Thyroid gland (tissue), 4 donors: ENCODE measurements at regions not wholly inside any gene's neighbourhood (a gene's known extent, or its start where the extent isn't known, plus 50 kb on each side); places are given as distances from the start of the nearest gene placed in this dataset.

Source experiments
- DNase-seq, 2 donors: peaks; one replicate each; pipeline ENCODE4 v3.0.0-alpha.2; 2019
- H3K27ac ChIP-seq, 3 donors: fragments of 200-600 bp; sonication (generic); 1 replicate in 2 of 3; 2 replicates in 1 of 3; pipeline ENCODE4 v1.5.1; 2016 to 2019; ENCODE audit warnings: mild to moderate bottlenecking in 1 of 3, moderate library complexity in 1 of 3
- H3K27me3 ChIP-seq: fragments of 200-600 bp; sonication (generic); one replicate; pipeline ENCODE4 v1.5.1; 2019
- H3K36me3 ChIP-seq, 2 donors: fragments of 200-600 bp; sonication (generic); one replicate each; pipeline ENCODE4 v1.5.1; 2016 to 2019
- H3K4me1 ChIP-seq, 2 donors: fragments of 200-600 bp; sonication (generic); one replicate each; pipeline ENCODE4 v1.5.1; 2017 to 2019
- H3K4me3 ChIP-seq, 3 donors: fragments of 200-600 bp; sonication (generic); replicated peaks in 1 of 3; 1 replicate in 2 of 3; 2 replicates in 1 of 3; pipeline ENCODE4 v1.5.1; 2016; ENCODE audit warnings: mild to moderate bottlenecking in 1 of 3
- H3K9me3 ChIP-seq: fragments of 200-600 bp; sonication (generic); one replicate; pipeline ENCODE4 v1.5.1; 2017
- CTCF ChIP-seq, 6 experiments: fragments of 200-600 bp in 3 of 6; fragments of 450-650 bp in 3 of 6; sonication (generic) in 3 of 6; IDR thresholded peaks; one replicate each; pipeline ENCODE4 v1.5.1; 2016 to 2019; ENCODE audit warnings: antibody characterized with exemption in 6 of 6, mild to moderate bottlenecking in 2 of 6, inconsistent platforms in 1 of 6, moderate library complexity in 1 of 6
- POLR2A ChIP-seq, 2 donors: fragments of 450-650 bp; IDR thresholded peaks; one replicate each; pipeline ENCODE4 v1.6.1; 2017; ENCODE audit warnings: antibody characterized with exemption in 2 of 2, mild to moderate bottlenecking in 2 of 2, moderate library complexity in 1 of 2
- WGBS, 2 donors: methylation state at CpG; one replicate each; pipeline ENCODE4 v1.1.5; 2017; 5-methylcytosine and 5-hydroxymethylcytosine counted together
- intact Hi-C: fragments of 100-400 bp; cut with DNase I; formaldehyde crosslinking; loops from one replicate; pipeline ENCODE4 v1.15.1; 2023

- TF ChIP-seq CTCF (IDR thresholded peaks at IDR 0.05) (no peak), POLR2A (IDR thresholded peaks at IDR 0.05) (no peak)
- intact Hi-C loops: loop anchor here (10.0 kb wide), 1 partner anchor 58 kb away; no protein-coding TSS in a partner anchor
- Histone ChIP-seq H3K36me3 (no peaks in the 10 kb centered on the region), H3K27me3 (no peaks in the 10 kb centered on the region), H3K4me1 (peaks cover 38 to 58% of the 10 kb centered on the region in 2 donors), H3K9me3 (no peaks in the 10 kb centered on the region), H3K27ac (peak overlapping the region; percentile 82 to 96 (median 94)), H3K4me3 (no peak overlapping the region)
- 39 to 44% methylated on average over 2 of the region's 2 CpGs for WGBS, 2 donors
- peak; percentile 90 to 91 for DNase-seq
These were observed 508.9 kb downstream of the CDH26 start for GRCh38 chr20:60467078-60467477.

GRCh38 chr20:60467771-60468170 is 509.5 kb downstream of the CDH26 start:
- TF ChIP-seq CTCF (IDR thresholded peaks at IDR 0.05) (no peak), POLR2A (IDR thresholded peaks at IDR 0.05) (peak in 1 of 2 donors; percentile 27)
- peak overlapping the region; percentile 82 to 96 (median 94) for H3K27ac ChIP-seq
- no peaks in the 10 kb centered on the region for H3K9me3 ChIP-seq
- H3K27me3 ChIP-seq: no peaks in the 10 kb centered on the region
- intact Hi-C loops: loop anchor here (10.0 kb wide), 1 partner anchor 57 kb away; no protein-coding TSS in a partner anchor
- peaks cover 38 to 58% of the 10 kb centered on the region in 2 donors for H3K4me1 ChIP-seq
- no peak overlapping the region for H3K4me3 ChIP-seq
- DNase-seq: peak; percentile 77 to 82
- H3K36me3 ChIP-seq: no peaks in the 10 kb centered on the region
- 32 to 53% methylated on average over 4 of the region's 4 CpGs for WGBS, 2 donors

GRCh38 chr20:60469829-60470228 is 511.6 kb downstream of the CDH26 start:
- intact Hi-C loops: loop anchor here (10.0 kb wide), 1 partner anchor 55 kb away; no protein-coding TSS in a partner anchor
- no peak for DNase-seq
- TF ChIP-seq CTCF (IDR thresholded peaks at IDR 0.05) (no peak), POLR2A (IDR thresholded peaks at IDR 0.05) (no peak)
- Histone ChIP-seq H3K27me3 (no peaks in the 10 kb centered on the region), H3K4me1 (peaks cover 33 to 41% of the 10 kb centered on the region in 2 donors), H3K36me3 (no peaks in the 10 kb centered on the region), H3K4me3 (no peak overlapping the region), H3K27ac (no peak overlapping the region), H3K9me3 (no peaks in the 10 kb centered on the region)
- 72 to 82% methylated on average over 5 of the region's 5 CpGs for WGBS, 2 donors

- peaks cover 27 to 36% of the 10 kb centered on the region in 2 donors for H3K4me1 ChIP-seq
- no peak overlapping the region for H3K27ac ChIP-seq
- H3K36me3 ChIP-seq: no peaks in the 10 kb centered on the region
- TF ChIP-seq POLR2A (IDR thresholded peaks at IDR 0.05): no peak
- TF ChIP-seq CTCF (IDR thresholded peaks at IDR 0.05): no peak
- H3K4me3 ChIP-seq: no peak overlapping the region
- no peak for DNase-seq
- 100% methylated on average over 1 of the region's 1 CpG for WGBS, 2 donors
- H3K27me3 ChIP-seq: no peaks in the 10 kb centered on the region
- intact Hi-C loops: no loop called here
- H3K9me3 ChIP-seq: no peaks in the 10 kb centered on the region
These were observed 512.1 kb downstream of the CDH26 start for GRCh38 chr20:60470366-60470765.

GRCh38 chr20:60473211-60473610 is 515.0 kb downstream of the CDH26 start:
- 54 to 63% methylated on average over 2 of the region's 2 CpGs for WGBS, 2 donors
- no peak for DNase-seq

More at GRCh38 chr20:60473211-60473610, 515.0 kb downstream of the CDH26 start:
- H3K4me1 ChIP-seq: peaks cover 5 to 11% of the 10 kb centered on the region in 2 donors
- H3K9me3 ChIP-seq: no peaks in the 10 kb centered on the region
- no peak overlapping the region for H3K27ac ChIP-seq
- H3K4me3 ChIP-seq: no peak overlapping the region
- H3K36me3 ChIP-seq: no peaks in the 10 kb centered on the region
- intact Hi-C loops: no loop called here
- TF ChIP-seq CTCF (IDR thresholded peaks at IDR 0.05) (peak in 1 of 6 experiments; percentile 10), POLR2A (IDR thresholded peaks at IDR 0.05) (no peak)
- no peaks in the 10 kb centered on the region for H3K27me3 ChIP-seq
